ENCODE measurements at regions not wholly inside any gene's neighbourhood (a gene's known extent, or its start where the extent isn't known, plus 50 kb on each side); places are given as distances from the start of the nearest gene placed in this dataset.
"Not testable (repeated sequence)": the region's sequence is repeated elsewhere in the genome, so short reads cannot be mapped to it uniquely, and the experiment has no call there.

GRCh38 chr14:66031981-66032380 lies 454.2 kb upstream of the CCDC196 start:
- DNase-seq: not testable (repeated sequence)

GRCh38 chr14:66032800-66033199 lies 453.4 kb upstream of the CCDC196 start:
- no peak for DNase-seq

GRCh38 chr14:66036547-66036946 lies 449.6 kb upstream of the CCDC196 start:
- no peak for DNase-seq

GRCh38 chr14:66037361-66037760 lies 448.8 kb upstream of the CCDC196 start:
- no peak for DNase-seq

- DNase-seq: no peak
These were observed 448.0 kb upstream of the CCDC196 start for GRCh38 chr14:66038212-66038611.

GRCh38 chr14:66038618-66039017 lies 447.6 kb upstream of the CCDC196 start:
- no peak for DNase-seq

- DNase-seq: no peak
These were observed 446.7 kb upstream of the CCDC196 start for GRCh38 chr14:66039495-66039894.

- DNase-seq: peak; percentile 57
These were observed 444.6 kb upstream of the CCDC196 start for GRCh38 chr14:66041582-66041981.

GRCh38 chr14:66043921-66044320 lies 442.2 kb upstream of the CCDC196 start:
- DNase-seq: no peak

GRCh38 chr14:66045572-66046021 lies 440.6 kb upstream of the CCDC196 start:
- DNase-seq: peak; percentile 40

GRCh38 chr14:66046035-66046434 lies 440.1 kb upstream of the CCDC196 start:
- DNase-seq: no peak

GRCh38 chr14:66046591-66046990 lies 439.6 kb upstream of the CCDC196 start:
- no peak for DNase-seq

- DNase-seq: no peak
These were observed 429.8 kb upstream of the CCDC196 start for GRCh38 chr14:66056268-66056907.

- DNase-seq: no peak
These were observed 429.1 kb upstream of the CCDC196 start for GRCh38 chr14:66056926-66057552.

GRCh38 chr14:66065188-66065587 lies 421.0 kb upstream of the CCDC196 start:
- no peak for DNase-seq

- DNase-seq: no peak
These were observed 419.0 kb upstream of the CCDC196 start for GRCh38 chr14:66066981-66067776.

GRCh38 chr14:66069036-66069435 lies 417.1 kb upstream of the CCDC196 start:
- no peak for DNase-seq

GRCh38 chr14:66069830-66070541 lies 416.2 kb upstream of the CCDC196 start:
- no peak for DNase-seq

GRCh38 chr14:66070542-66071319 lies 415.4 kb upstream of the CCDC196 start:
- peak; percentile 23 for DNase-seq

GRCh38 chr14:66072190-66073084 lies 413.7 kb upstream of the CCDC196 start:
- no peak for DNase-seq

GRCh38 chr14:66074537-66074936 lies 411.6 kb upstream of the CCDC196 start:
- DNase-seq: no peak
